GM12872 (cell line): ENCODE measurements at regions not wholly inside any gene's neighbourhood (a gene's known extent, or its start where the extent isn't known, plus 50 kb on each side); places are given as distances from the start of the nearest gene placed in this dataset.

Source experiments
- CTCF ChIP-seq: IDR thresholded peaks from 3 replicates; pipeline ENCODE4 v1.5.1; 2011; ENCODE audit warnings: low read depth, mild to moderate bottlenecking, low read length, moderate library complexity; ENCODE audit not compliant: insufficient read depth

- TF ChIP-seq CTCF: no peak
Observed at GRCh38 chr3:25023876-25024275, 404.2 kb upstream of the RARB start.

- no peak for TF ChIP-seq CTCF
Observed at GRCh38 chr3:25025236-25025635, 402.8 kb upstream of the RARB start.

GRCh38 chr3:25027650-25028049 lies 400.4 kb upstream of the RARB start:
- TF ChIP-seq CTCF: no peak

- no peak for TF ChIP-seq CTCF
Observed at GRCh38 chr3:25029820-25030219, 398.2 kb upstream of the RARB start.

GRCh38 chr3:25032344-25032743 lies 395.7 kb upstream of the RARB start:
- TF ChIP-seq CTCF: no peak

GRCh38 chr3:25033407-25034029 lies 394.5 kb upstream of the RARB start:
- peak; percentile 81 for TF ChIP-seq CTCF

GRCh38 chr3:25035526-25035925 lies 392.5 kb upstream of the RARB start:
- TF ChIP-seq CTCF: no peak
